SKM-1 (cell line): ENCODE measurements at regions not wholly inside any gene's neighbourhood (a gene's known extent, or its start where the extent isn't known, plus 50 kb on each side); places are given as distances from the start of the nearest gene placed in this dataset.
A peak's percentile ranks its signal among the peaks of the same experiment; 100 is the strongest.
"Not testable (repeated sequence)": the region's sequence is repeated elsewhere in the genome, so short reads cannot be mapped to it uniquely, and the experiment has no call there.

Source experiments
- DNase-seq: peaks from one replicate; lab custom pipeline; 2025; ENCODE audit not compliant: unreplicated experiment; lab: John Stamatoyannopoulos, UW

- DNase-seq: no peak
These were observed 97.9 kb upstream of the SERBP1 start for GRCh38 chr1:67528141-67528540.

- DNase-seq: no peak
These were observed 99.9 kb upstream of the SERBP1 start for GRCh38 chr1:67530071-67530470.

GRCh38 chr1:67532452-67533216 is 102.4 kb upstream of the SERBP1 start:
- DNase-seq: peak; percentile 71

GRCh38 chr1:67534627-67535065 is 104.4 kb upstream of the SERBP1 start:
- DNase-seq: no peak

GRCh38 chr1:67535474-67535873 is 105.3 kb upstream of the SERBP1 start:
- DNase-seq: peak; percentile 87

GRCh38 chr1:67536957-67537666 is 106.9 kb upstream of the SERBP1 start:
- DNase-seq: no peak

- no peak for DNase-seq
These were observed 107.4 kb upstream of the SERBP1 start for GRCh38 chr1:67537667-67538018.

- no peak for DNase-seq
These were observed 110.0 kb upstream of the SERBP1 start for GRCh38 chr1:67540025-67540732.

- no peak for DNase-seq
These were observed 110.5 kb upstream of the SERBP1 start for GRCh38 chr1:67540733-67541125.

- DNase-seq: no peak
These were observed 112.5 kb upstream of the SERBP1 start for GRCh38 chr1:67542747-67543146.

- no peak for DNase-seq
These were observed 114.7 kb upstream of the SERBP1 start for GRCh38 chr1:67544921-67545320.

GRCh38 chr1:67545364-67545763 is 115.2 kb upstream of the SERBP1 start:
- DNase-seq: no peak

GRCh38 chr1:67551375-67551774 is 121.2 kb upstream of the SERBP1 start:
- no peak for DNase-seq

GRCh38 chr1:67552336-67552759 is 122.1 kb upstream of the SERBP1 start:
- DNase-seq: no peak

- DNase-seq: not testable (repeated sequence)
These were observed 124.0 kb upstream of the SERBP1 start for GRCh38 chr1:67554204-67554603.

- no peak for DNase-seq
These were observed 125.5 kb upstream of the SERBP1 start for GRCh38 chr1:67555461-67556296.

- DNase-seq: no peak
These were observed 126.2 kb upstream of the SERBP1 start for GRCh38 chr1:67556297-67556900.

- DNase-seq: peak; percentile 28
These were observed 127.1 kb upstream of the GADD45A start for GRCh38 chr1:67557696-67558448.

GRCh38 chr1:67558449-67559193 is 126.4 kb upstream of the GADD45A start:
- no peak for DNase-seq
